Central memory CD8-positive, alpha-beta T cell (primary cell): ENCODE measurements at regions not wholly inside any gene's neighbourhood (a gene's known extent, or its start where the extent isn't known, plus 50 kb on each side); places are given as distances from the start of the nearest gene placed in this dataset.

Source experiments
- ATAC-seq: fragments of 150-1000 bp; cut with Tn5 transposase; replicated peaks from 2 replicates; pipeline ENCODE4 v1.10.0; 2022; ENCODE audit warnings: mild to moderate bottlenecking, moderate FRiP score, moderate number of reproducible peaks; ENCODE audit not compliant: poor library complexity, severe bottlenecking; ENCODE audit errors: extremely low read depth
- DNase-seq, 2 donors: peaks; one replicate each; pipeline ENCODE4 v3.0.0; 2021; ENCODE audit warnings: low spot score in 2 of 2
- H3K27ac Mint-ChIP-seq: one replicate; pipeline ENCODE4 v1.8.0; 2022; ENCODE audit warnings: low read depth, mild to moderate bottlenecking, moderate library complexity, mixed read lengths
- H3K27me3 Mint-ChIP-seq: one replicate; pipeline ENCODE4 v1.8.0; 2022; ENCODE audit warnings: mixed read lengths
- H3K36me3 Mint-ChIP-seq: one replicate; pipeline ENCODE4 v1.8.0; 2022; ENCODE audit warnings: mild to moderate bottlenecking, moderate library complexity, mixed read lengths; ENCODE audit not compliant: insufficient read depth
- H3K4me1 Mint-ChIP-seq: one replicate; pipeline ENCODE4 v1.8.0; 2022; ENCODE audit warnings: mixed read lengths
- H3K4me3 Mint-ChIP-seq: one replicate; pipeline ENCODE4 v1.8.0; 2022; ENCODE audit warnings: mild to moderate bottlenecking, moderate library complexity, mixed read lengths
- H3K9me3 Mint-ChIP-seq: one replicate; pipeline ENCODE4 v1.8.0; 2022; ENCODE audit warnings: mixed read lengths

- Mint-ChIP-seq H3K36me3 (no peaks in the 10 kb centered on the region), H3K27me3 (peaks cover 31% of the 10 kb centered on the region), H3K4me1 (no peaks in the 10 kb centered on the region), H3K4me3 (no peak overlapping the region), H3K27ac (no peak overlapping the region), H3K9me3 (no peaks in the 10 kb centered on the region)
- DNase-seq (no peak), ATAC-seq (no peak)
These were observed 291.1 kb upstream of the SKOR2 start for GRCh38 chr18:47542551-47542950.

- H3K36me3 Mint-ChIP-seq: peaks cover 2% of the 10 kb centered on the region
- no peak for ATAC-seq
- H3K4me1 Mint-ChIP-seq: no peaks in the 10 kb centered on the region
- no peak overlapping the region for H3K27ac Mint-ChIP-seq
- DNase-seq: no peak
- peaks cover 21% of the 10 kb centered on the region for H3K27me3 Mint-ChIP-seq
- H3K9me3 Mint-ChIP-seq: no peaks in the 10 kb centered on the region
- H3K4me3 Mint-ChIP-seq: no peak overlapping the region
These were observed 280.3 kb upstream of the SKOR2 start for GRCh38 chr18:47531717-47532116.

GRCh38 chr18:47530695-47531094 lies 279.2 kb upstream of the SKOR2 start:
- H3K27ac Mint-ChIP-seq: no peak overlapping the region
- no peaks in the 10 kb centered on the region for H3K9me3 Mint-ChIP-seq
- H3K4me1 Mint-ChIP-seq: no peaks in the 10 kb centered on the region
- ATAC-seq: no peak
- peaks cover 21% of the 10 kb centered on the region for H3K27me3 Mint-ChIP-seq
- DNase-seq: no peak
- H3K4me3 Mint-ChIP-seq: no peak overlapping the region
- H3K36me3 Mint-ChIP-seq: peaks cover 2% of the 10 kb centered on the region

- Mint-ChIP-seq H3K9me3 (no peaks in the 10 kb centered on the region), H3K27me3 (peaks cover 31% of the 10 kb centered on the region)
These were observed 276.9 kb upstream of the SKOR2 start for GRCh38 chr18:47528343-47528742.

GRCh38 chr18:47526147-47526546 lies 274.7 kb upstream of the SKOR2 start:
- no peak for DNase-seq
- no peak overlapping the region for H3K4me3 Mint-ChIP-seq
- H3K27me3 Mint-ChIP-seq: peaks cover 29% of the 10 kb centered on the region
- H3K36me3 Mint-ChIP-seq: peaks cover 4% of the 10 kb centered on the region
- H3K9me3 Mint-ChIP-seq: no peaks in the 10 kb centered on the region
- ATAC-seq: no peak
- H3K27ac Mint-ChIP-seq: no peak overlapping the region
- H3K4me1 Mint-ChIP-seq: no peaks in the 10 kb centered on the region

More at GRCh38 chr18:47528343-47528742, 276.9 kb upstream of the SKOR2 start:
- Mint-ChIP-seq H3K36me3 (peaks cover 2% of the 10 kb centered on the region), H3K27ac (no peak overlapping the region), H3K4me1 (no peaks in the 10 kb centered on the region), H3K4me3 (no peak overlapping the region)
- no peak for DNase-seq
- no peak for ATAC-seq

GRCh38 chr18:47522359-47522758 lies 270.9 kb upstream of the SKOR2 start:
- H3K4me1 Mint-ChIP-seq: no peaks in the 10 kb centered on the region
- no peak overlapping the region for H3K27ac Mint-ChIP-seq
- peaks cover 1% of the 10 kb centered on the region for H3K36me3 Mint-ChIP-seq
- no peak for DNase-seq
- no peaks in the 10 kb centered on the region for H3K9me3 Mint-ChIP-seq
- H3K4me3 Mint-ChIP-seq: no peak overlapping the region
- peaks cover 15% of the 10 kb centered on the region for H3K27me3 Mint-ChIP-seq
- no peak for ATAC-seq

- H3K27ac Mint-ChIP-seq: no peak overlapping the region
- H3K4me3 Mint-ChIP-seq: no peak overlapping the region
- ATAC-seq: no peak
- no peak for DNase-seq
- peaks cover 6% of the 10 kb centered on the region for H3K27me3 Mint-ChIP-seq
- no peaks in the 10 kb centered on the region for H3K9me3 Mint-ChIP-seq
- H3K4me1 Mint-ChIP-seq: no peaks in the 10 kb centered on the region
- peaks cover 1% of the 10 kb centered on the region for H3K36me3 Mint-ChIP-seq
These were observed 268.8 kb upstream of the SKOR2 start for GRCh38 chr18:47520263-47520662.

- H3K27me3 Mint-ChIP-seq: peaks cover under 1% of the 10 kb centered on the region
- no peak overlapping the region for H3K27ac Mint-ChIP-seq
- H3K4me3 Mint-ChIP-seq: no peak overlapping the region
- no peak for DNase-seq
- no peaks in the 10 kb centered on the region for H3K4me1 Mint-ChIP-seq
- no peak for ATAC-seq
- no peaks in the 10 kb centered on the region for H3K9me3 Mint-ChIP-seq
- peaks cover 1% of the 10 kb centered on the region for H3K36me3 Mint-ChIP-seq
These were observed 268.2 kb upstream of the SKOR2 start for GRCh38 chr18:47519706-47520105.

- Mint-ChIP-seq H3K4me1 (no peaks in the 10 kb centered on the region), H3K27me3 (no peaks in the 10 kb centered on the region), H3K9me3 (no peaks in the 10 kb centered on the region), H3K36me3 (peaks cover 1% of the 10 kb centered on the region), H3K27ac (no peak overlapping the region), H3K4me3 (no peak overlapping the region)
- ATAC-seq (no peak), DNase-seq (no peak)
These were observed 267.8 kb upstream of the SKOR2 start for GRCh38 chr18:47519277-47519676.

GRCh38 chr18:47513614-47514013 lies 262.2 kb upstream of the SKOR2 start:
- Mint-ChIP-seq H3K4me1 (no peaks in the 10 kb centered on the region), H3K27me3 (peaks cover 25% of the 10 kb centered on the region), H3K27ac (no peak overlapping the region), H3K9me3 (no peaks in the 10 kb centered on the region), H3K36me3 (no peaks in the 10 kb centered on the region), H3K4me3 (no peak overlapping the region)
- ATAC-seq (no peak), DNase-seq (no peak)

GRCh38 chr18:47512726-47513435 lies 261.4 kb upstream of the SKOR2 start:
- Mint-ChIP-seq H3K9me3 (no peaks in the 10 kb centered on the region), H3K27ac (no peak overlapping the region), H3K36me3 (no peaks in the 10 kb centered on the region), H3K4me3 (no peak overlapping the region), H3K4me1 (no peaks in the 10 kb centered on the region), H3K27me3 (peaks cover 25% of the 10 kb centered on the region)
- no peak for DNase-seq
- ATAC-seq: no peak

GRCh38 chr18:47512056-47512455 lies 260.6 kb upstream of the SKOR2 start:
- no peak for DNase-seq
- Mint-ChIP-seq H3K27me3 (peaks cover 25% of the 10 kb centered on the region), H3K4me3 (no peak overlapping the region), H3K4me1 (no peaks in the 10 kb centered on the region), H3K27ac (no peak overlapping the region), H3K36me3 (no peaks in the 10 kb centered on the region), H3K9me3 (no peaks in the 10 kb centered on the region)
- ATAC-seq: no peak

GRCh38 chr18:47510831-47511230 lies 259.4 kb upstream of the SKOR2 start:
- Mint-ChIP-seq H3K27me3 (peaks cover 25% of the 10 kb centered on the region), H3K4me1 (no peaks in the 10 kb centered on the region), H3K27ac (no peak overlapping the region), H3K4me3 (no peak overlapping the region), H3K9me3 (no peaks in the 10 kb centered on the region), H3K36me3 (no peaks in the 10 kb centered on the region)
- ATAC-seq (no peak), DNase-seq (no peak)
